ENCODE measurements at regions not wholly inside any gene's neighbourhood (a gene's known extent, or its start where the extent isn't known, plus 50 kb on each side); places are given as distances from the start of the nearest gene placed in this dataset.
A peak's percentile ranks its signal among the peaks of the same experiment; 100 is the strongest.

- H3K4me3 ChIP-seq (ENCODE audit: low read depth, low read length), result no peak overlapping the region
- H3K27me3 ChIP-seq (ENCODE audit: control insufficient read depth, insufficient read depth, low read length), result no peaks in the 10 kb centered on the region
- H3K36me3 ChIP-seq (ENCODE audit: control insufficient read depth, insufficient read depth, low read length), result no peaks in the 10 kb centered on the region
- no peak for TF ChIP-seq CTCF (IDR thresholded peaks at IDR 0.05; ENCODE audit: insufficient read depth, low read length, poor library complexity, severe bottlenecking)
- DNase-seq (ENCODE audit: low read depth), result no peak
These were observed 210.3 kb downstream of the UBE2E3 start for GRCh38 chr2:181190711-181191110.

GRCh38 chr2:181193550-181193949 is 213.1 kb downstream of the UBE2E3 start:
- no peaks in the 10 kb centered on the region for H3K27me3 ChIP-seq (ENCODE audit: control insufficient read depth, insufficient read depth, low read length)
- no peak for TF ChIP-seq CTCF (IDR thresholded peaks at IDR 0.05; ENCODE audit: insufficient read depth, low read length, poor library complexity, severe bottlenecking)
- H3K4me3 ChIP-seq (ENCODE audit: low read depth, low read length), result no peak overlapping the region
- no peaks in the 10 kb centered on the region for H3K36me3 ChIP-seq (ENCODE audit: control insufficient read depth, insufficient read depth, low read length)
- DNase-seq (ENCODE audit: low read depth), result no peak

GRCh38 chr2:181196401-181196800 is 216.0 kb downstream of the UBE2E3 start:
- Histone ChIP-seq H3K27me3 (ENCODE audit: control insufficient read depth, insufficient read depth, low read length) (no peaks in the 10 kb centered on the region), H3K4me3 (ENCODE audit: low read depth, low read length) (no peak overlapping the region), H3K36me3 (ENCODE audit: control insufficient read depth, insufficient read depth, low read length) (no peaks in the 10 kb centered on the region)
- DNase-seq (ENCODE audit: low read depth), result no peak
- no peak for TF ChIP-seq CTCF (IDR thresholded peaks at IDR 0.05; ENCODE audit: insufficient read depth, low read length, poor library complexity, severe bottlenecking)

- no peak overlapping the region for H3K4me3 ChIP-seq (ENCODE audit: low read depth, low read length)
- no peak for DNase-seq (ENCODE audit: low read depth)
- TF ChIP-seq CTCF (IDR thresholded peaks at IDR 0.05; ENCODE audit: insufficient read depth, low read length, poor library complexity, severe bottlenecking), result no peak
- H3K36me3 ChIP-seq (ENCODE audit: control insufficient read depth, insufficient read depth, low read length), result no peaks in the 10 kb centered on the region
- no peaks in the 10 kb centered on the region for H3K27me3 ChIP-seq (ENCODE audit: control insufficient read depth, insufficient read depth, low read length)
These were observed 216.8 kb downstream of the UBE2E3 start for GRCh38 chr2:181197140-181197760.

GRCh38 chr2:181198183-181198864 is 217.9 kb downstream of the UBE2E3 start:
- TF ChIP-seq CTCF (IDR thresholded peaks at IDR 0.05; ENCODE audit: insufficient read depth, low read length, poor library complexity, severe bottlenecking), result no peak
- no peak overlapping the region for H3K4me3 ChIP-seq (ENCODE audit: low read depth, low read length)
- DNase-seq (ENCODE audit: low read depth), result no peak
- H3K36me3 ChIP-seq (ENCODE audit: control insufficient read depth, insufficient read depth, low read length), result no peaks in the 10 kb centered on the region
- H3K27me3 ChIP-seq (ENCODE audit: control insufficient read depth, insufficient read depth, low read length), result no peaks in the 10 kb centered on the region

GRCh38 chr2:181203412-181203811 is 223.0 kb downstream of the UBE2E3 start:
- Histone ChIP-seq H3K27me3 (ENCODE audit: control insufficient read depth, insufficient read depth, low read length) (no peaks in the 10 kb centered on the region), H3K36me3 (ENCODE audit: control insufficient read depth, insufficient read depth, low read length) (no peaks in the 10 kb centered on the region), H3K4me3 (ENCODE audit: low read depth, low read length) (no peak overlapping the region)
- peak; percentile 81 for DNase-seq (ENCODE audit: low read depth)
- TF ChIP-seq CTCF (IDR thresholded peaks at IDR 0.05; ENCODE audit: insufficient read depth, low read length, poor library complexity, severe bottlenecking), result no peak
